ENCODE measurements at regions not wholly inside any gene's neighbourhood (a gene's known extent, or its start where the extent isn't known, plus 50 kb on each side); places are given as distances from the start of the nearest gene placed in this dataset.
A peak's percentile ranks its signal among the peaks of the same experiment; 100 is the strongest.
"Not testable (repeated sequence)": the region's sequence is repeated elsewhere in the genome, so short reads cannot be mapped to it uniquely, and the experiment has no call there.

DNA sequence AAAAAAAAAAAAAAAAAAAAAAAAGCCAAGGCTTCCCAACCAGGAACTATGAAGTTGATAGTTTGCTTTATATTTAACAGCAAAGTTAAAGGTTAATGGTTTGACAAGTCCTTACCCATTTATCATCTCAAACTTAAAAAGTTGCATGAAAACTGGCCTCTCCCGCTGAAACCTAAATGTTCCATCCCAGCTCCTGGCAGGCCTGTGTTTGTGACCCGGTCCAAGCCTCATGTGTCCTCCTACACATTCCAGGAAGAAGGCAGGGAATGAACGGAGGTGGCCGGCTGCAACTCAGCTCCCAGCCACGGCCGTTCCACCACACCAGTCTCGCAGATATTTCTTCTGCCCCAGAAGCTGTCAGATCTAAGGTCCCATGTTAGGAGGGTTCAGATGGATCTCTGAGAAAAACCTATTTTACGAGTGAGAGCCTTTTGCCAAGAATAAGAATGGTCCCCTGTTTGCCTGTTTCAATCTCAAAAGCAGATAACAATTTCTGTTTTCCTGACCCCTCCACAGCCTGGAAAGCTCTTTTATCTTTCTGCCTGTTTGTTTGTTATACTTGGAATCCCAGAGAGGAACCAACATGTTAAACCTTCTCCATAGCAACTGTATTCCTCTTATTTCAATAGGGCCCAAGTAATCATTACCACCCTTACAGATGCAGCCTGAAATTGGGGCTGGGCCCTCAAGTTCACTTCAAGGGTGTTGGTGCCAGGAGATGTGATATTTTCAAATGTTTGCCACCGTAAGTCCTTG, 56.5 kb downstream of the KCTD12 start:
- no peak for DNase-seq (ENCODE audit: low spot score)

DNA sequence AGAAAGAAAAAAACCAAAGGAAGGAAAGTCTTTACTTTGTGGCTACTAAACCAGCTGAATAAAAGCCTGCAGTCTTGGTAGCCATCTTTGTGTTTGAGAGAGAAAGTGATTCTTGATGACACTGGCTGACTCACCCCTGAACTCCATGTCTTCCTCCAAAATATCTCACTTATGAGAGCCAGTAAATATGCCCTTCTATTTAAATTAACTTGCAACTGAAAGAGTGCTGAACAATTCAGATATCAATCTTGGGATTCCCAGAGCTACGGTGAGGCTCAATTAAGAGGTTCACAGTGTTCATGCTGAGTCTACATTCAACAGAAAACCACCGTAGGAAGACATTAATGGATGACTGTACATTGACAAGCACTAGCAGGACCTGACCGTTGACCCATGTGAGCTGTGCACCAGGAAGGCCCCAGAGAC, 57.9 kb downstream of the KCTD12 start:
- no peak for DNase-seq (ENCODE audit: low spot score)

- no peak for DNase-seq (ENCODE audit: low spot score)
These were observed 59.7 kb downstream of the KCTD12 start for GRCh38 chr13:76826527-76826926.

DNA sequence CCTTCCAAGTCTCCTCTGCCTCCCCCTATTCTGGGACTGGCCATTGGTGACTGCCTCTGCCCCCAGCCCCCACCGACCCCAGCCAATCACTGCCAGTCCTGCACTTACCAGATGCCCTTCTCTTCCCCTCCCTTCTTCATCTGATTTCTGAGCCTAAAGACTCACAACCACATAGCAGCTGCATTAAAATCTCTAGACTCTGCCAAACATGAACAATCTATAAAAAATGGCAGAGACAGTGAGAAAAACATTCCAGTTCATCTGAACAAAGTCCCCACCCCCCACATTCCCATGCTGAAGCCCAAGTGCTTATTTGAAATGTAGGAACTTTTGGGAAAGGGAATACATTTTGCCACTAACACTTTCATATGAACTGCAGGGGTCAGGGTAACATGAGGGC, 60.8 kb downstream of the KCTD12 start:
- DNase-seq (ENCODE audit: low spot score) = no peak

- DNase-seq (ENCODE audit: low spot score) = no peak
These were observed 62.2 kb downstream of the KCTD12 start for GRCh38 chr13:76823969-76824368.

- DNase-seq (ENCODE audit: low spot score) = peak; percentile 24
These were observed 63.4 kb downstream of the KCTD12 start for GRCh38 chr13:76822698-76823267.

- DNase-seq (ENCODE audit: low spot score) = not testable (repeated sequence)
These were observed 65.0 kb downstream of the KCTD12 start for GRCh38 chr13:76821222-76821621.

GRCh38 chr13:76820759-76821158, 65.4 kb downstream of the KCTD12 start:
- DNase-seq (ENCODE audit: low spot score) = no peak

- no peak for DNase-seq (ENCODE audit: low spot score)
These were observed 69.8 kb downstream of the KCTD12 start for GRCh38 chr13:76816394-76816793.

DNA sequence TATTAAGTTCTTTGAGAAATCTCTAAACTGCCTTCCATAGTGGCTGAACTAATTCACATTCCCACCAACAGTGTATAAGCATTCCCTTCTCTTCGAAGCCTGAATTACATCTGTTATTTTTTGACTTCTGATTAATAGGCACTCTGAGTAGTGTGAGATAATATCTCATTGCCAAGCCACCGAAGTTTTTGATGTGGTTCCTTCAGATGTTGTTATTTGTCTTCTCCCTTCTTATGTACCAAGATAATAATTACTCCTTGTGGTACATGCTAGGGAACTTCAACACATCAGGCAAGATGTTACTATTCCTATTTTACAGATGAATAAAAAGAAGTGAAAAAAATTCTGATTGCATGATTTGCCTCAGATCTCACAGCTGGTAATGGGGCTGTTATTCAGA, 70.9 kb downstream of the KCTD12 start:
- DNase-seq (ENCODE audit: low spot score) = no peak

GRCh38 chr13:76813891-76814290, 72.3 kb downstream of the KCTD12 start:
- peak; percentile 89 for DNase-seq (ENCODE audit: low spot score)

DNA sequence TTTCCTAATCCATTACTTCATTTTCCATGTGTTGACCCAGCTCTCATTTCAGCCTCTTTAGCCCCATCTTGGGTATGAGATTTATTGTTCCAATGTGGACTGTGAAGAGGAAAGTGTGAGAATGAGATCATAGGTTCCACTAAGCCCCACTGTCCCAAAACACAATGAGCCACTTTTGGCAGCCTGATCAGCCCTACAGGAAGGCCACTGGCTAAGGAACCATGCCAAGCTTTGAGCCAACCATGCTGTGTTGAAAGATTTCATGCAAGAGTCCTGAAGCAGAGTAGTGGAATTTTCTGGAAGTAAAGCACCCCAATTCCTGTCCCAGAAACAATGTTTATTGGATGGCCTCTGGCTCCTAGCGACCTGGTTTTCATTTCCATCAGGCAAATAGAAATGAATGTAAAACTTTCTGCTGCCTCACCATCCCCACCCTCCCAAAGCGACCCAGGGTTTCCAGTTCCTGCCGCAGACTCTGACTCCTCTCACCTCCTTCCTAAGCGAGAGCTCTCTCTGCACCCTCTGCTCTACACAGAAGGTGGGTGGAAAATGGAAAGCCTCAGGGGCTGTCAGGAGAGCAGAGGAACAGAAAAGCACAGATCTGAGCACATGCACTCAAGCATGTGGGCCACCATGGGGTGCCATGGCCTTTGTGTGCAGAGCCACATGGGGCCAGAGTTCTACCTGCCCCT, 73.1 kb downstream of the KCTD12 start:
- no peak for DNase-seq (ENCODE audit: low spot score)

DNA sequence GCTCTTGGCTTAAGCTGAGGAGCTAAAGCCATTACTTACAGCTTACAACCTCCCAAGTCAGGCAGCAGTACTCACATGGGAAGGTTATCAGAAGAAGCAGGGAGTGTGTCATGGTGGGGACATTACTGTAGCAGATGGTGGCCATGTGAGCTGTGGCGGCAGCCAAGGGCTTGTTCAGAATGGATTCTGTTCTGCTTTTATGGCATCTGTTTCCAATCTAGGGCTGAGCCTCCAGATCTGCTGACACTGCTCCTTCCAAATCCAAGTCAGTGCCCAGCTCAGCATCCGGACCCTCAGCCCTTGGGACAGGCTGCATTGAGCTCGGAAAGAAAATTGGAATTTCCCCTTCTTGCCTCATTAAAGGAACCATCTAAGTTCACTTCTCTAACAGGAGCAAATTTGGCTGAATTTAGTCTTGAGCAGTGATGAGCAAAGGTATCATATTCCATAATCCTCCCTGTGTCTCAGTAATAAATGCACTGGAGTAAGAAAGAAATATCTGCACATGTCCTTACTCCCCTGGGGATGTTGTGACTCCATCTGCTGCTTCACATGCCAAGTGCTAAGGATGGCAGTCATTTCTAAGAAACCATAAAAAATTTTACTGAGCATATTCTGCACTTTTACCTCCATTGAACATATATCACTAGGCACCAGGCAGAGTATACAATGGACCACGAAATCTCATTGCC, 73.9 kb downstream of the KCTD12 start:
- DNase-seq (ENCODE audit: low spot score) = no peak

DNA sequence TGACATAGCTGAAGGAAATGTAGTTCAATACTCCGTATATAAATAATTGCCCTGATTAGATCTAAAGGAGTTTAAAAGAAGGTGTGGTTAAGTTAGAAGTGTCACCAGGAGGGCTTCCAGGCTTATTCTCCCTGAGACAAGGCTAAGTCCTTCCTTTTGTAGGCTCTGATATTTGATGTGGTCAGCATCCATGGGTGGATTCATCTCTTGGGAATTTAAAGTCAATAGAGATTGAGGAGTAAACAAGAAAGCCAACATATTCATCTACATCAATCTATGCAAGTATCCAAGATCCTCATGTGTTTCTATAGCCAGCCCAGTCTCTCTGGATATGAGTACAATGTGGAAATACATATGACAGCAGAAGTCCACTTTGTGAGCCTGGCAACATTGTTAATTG, 76.8 kb downstream of the KCTD12 start:
- DNase-seq (ENCODE audit: low spot score) = peak; percentile 37

DNA sequence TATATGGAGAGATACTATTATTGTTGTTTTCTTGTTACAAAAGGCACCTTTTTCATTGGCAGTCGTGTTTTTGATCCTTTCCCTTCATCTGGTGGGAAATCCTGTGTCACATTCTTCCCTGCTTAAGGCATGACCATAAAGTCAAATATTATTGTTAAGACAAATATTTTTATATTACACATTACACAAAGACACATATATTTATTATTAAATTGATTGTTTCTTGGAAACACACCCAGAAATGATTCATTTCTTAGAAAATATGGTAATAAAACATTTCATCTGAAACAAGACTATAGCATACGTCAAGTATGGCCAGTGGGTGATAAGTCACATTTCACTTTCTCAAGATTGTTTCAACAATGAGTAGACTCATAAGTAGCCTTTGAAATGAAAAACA, 77.3 kb downstream of the KCTD12 start:
- no peak for DNase-seq (ENCODE audit: low spot score)

DNA sequence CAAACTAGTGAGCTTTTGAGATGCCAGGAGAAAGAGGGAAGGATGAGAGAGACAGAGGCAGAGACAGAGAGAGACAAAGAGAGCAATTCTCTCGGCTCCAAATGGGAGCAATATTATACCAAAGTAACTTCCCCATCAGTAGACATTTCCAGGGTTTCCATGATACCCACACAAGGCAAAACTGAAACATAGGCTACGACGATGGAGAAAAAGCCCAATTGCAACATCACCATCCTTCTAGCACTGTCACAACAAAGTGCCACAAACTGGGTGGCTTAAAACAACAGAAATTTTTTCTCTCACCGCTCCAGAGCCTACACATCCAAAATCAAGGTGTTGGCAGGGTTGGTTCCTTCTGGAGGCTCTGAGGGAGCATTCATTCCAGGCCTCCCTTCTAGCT, 81.4 kb downstream of the KCTD12 start:
- DNase-seq (ENCODE audit: low spot score) = no peak

- DNase-seq (ENCODE audit: low spot score) = no peak
These were observed 82.4 kb downstream of the KCTD12 start for GRCh38 chr13:76803831-76804230.

- DNase-seq (ENCODE audit: low spot score) = no peak
These were observed 85.3 kb downstream of the KCTD12 start for GRCh38 chr13:76800943-76801342.

GRCh38 chr13:76799696-76800095, 86.5 kb downstream of the KCTD12 start:
- peak; percentile 84 for DNase-seq (ENCODE audit: low spot score)

- DNase-seq (ENCODE audit: low spot score) = no peak
These were observed 88.2 kb downstream of the KCTD12 start for GRCh38 chr13:76798037-76798436.

GRCh38 chr13:76797361-76797760, 88.8 kb downstream of the KCTD12 start:
- DNase-seq (ENCODE audit: low spot score) = no peak

- no peak for DNase-seq (ENCODE audit: low spot score)
These were observed 89.4 kb downstream of the KCTD12 start for GRCh38 chr13:76796851-76797250.

All from HT-29 (cell line).